ENCODE measurements at regions not wholly inside any gene's neighbourhood (a gene's known extent, or its start where the extent isn't known, plus 50 kb on each side); places are given as distances from the start of the nearest gene placed in this dataset.

DNA sequence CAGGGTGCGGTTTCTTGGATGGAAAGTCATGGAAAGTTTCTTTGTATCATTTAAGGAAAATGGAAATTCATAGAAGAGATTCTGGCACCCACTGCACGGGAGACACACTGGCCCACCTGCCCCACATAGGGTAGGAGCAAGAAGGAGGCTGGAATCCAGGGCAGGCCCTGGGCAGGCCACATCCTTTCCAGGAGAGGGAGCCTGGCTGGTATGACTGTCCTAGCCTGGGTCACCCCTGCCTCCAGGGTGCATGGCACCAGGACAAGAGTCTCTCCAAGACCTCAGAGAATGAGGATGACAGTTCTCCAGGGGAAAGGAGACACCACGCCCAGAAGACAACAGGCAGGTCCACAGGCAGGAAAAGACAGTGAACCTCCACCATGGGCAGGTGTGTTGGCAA is 297.2 kb downstream of the TCERG1L start:
- DNase-seq, result no peak

DNA sequence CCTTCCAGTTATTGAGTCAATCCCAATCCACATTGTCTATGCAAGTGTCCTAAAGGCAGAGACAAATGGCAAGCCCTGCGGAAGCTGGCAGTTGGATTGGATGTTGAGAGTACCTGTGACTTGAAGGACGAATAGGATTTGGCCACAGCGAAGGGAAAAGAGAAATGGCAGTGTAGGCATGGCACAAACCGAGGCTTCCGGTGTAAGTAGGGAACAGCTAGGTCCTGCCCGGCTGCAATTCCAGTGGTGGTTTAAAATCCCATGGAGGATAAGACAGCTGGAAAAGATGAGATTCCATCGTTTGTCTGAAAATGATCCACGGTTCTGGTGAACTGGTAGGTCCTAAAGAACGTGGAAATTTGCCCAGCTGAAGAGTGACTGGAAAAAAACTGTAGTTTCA is 296.2 kb downstream of the TCERG1L start:
- no peak for DNase-seq

DNA sequence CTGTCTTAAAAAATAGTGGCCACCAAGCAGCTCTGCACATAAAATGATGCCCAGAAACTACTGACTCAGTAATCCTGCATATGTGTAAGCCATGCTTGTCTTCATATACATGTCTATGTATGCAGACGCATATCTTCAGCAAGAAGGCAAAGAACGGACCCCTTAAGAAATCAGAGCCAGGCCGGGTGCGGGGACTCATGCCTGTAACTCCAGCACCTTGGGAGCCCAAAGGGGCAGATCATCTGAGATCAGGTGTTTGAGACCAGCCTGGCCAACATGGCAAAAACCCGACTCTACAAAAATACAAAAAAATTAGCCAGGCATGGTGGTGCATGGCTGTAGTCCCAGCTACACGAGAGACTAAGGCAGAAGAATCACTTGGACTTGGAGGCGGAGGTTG is 295.0 kb downstream of the TCERG1L start:
- no peak for DNase-seq

- no peak for DNase-seq
These were observed 293.8 kb downstream of the TCERG1L start for GRCh38 chr10:131017566-131018285.

DNA sequence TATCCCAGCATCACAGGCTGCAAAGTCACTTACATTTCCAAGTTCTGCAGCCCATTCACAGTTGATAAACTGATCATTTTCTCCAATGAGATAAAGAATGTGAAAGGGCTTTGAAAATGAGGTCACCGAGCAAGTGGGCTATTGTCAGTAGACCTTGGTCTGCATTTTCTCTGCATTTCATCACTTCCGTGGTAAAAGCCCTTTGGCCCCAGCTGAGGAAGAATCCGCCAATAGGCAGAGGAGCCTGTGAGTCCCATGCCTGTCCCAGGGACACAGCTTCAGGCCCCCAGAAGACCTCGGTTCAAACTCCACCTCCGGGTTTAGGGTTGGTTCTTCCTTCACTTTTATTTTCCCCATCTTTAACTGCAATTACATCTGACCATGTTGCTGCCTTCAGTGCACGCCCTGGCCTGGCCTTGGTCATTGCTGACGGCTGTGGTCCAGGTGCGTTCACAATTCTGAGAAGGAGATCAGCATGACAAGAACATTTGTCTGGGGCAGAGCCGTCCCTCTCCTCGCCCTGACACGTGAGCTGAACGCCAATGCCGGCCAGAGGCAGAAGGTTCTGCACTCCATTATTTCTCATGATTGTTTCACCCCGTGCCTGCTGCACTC is 292.5 kb downstream of the TCERG1L start:
- no peak for DNase-seq

- no peak for DNase-seq
These were observed 291.8 kb downstream of the TCERG1L start for GRCh38 chr10:131019696-131020095.

- no peak for DNase-seq
These were observed 290.7 kb downstream of the TCERG1L start for GRCh38 chr10:131020775-131021174.

GRCh38 chr10:131021246-131021895 is 290.1 kb downstream of the TCERG1L start:
- no peak for DNase-seq

GRCh38 chr10:131021969-131022368 is 289.6 kb downstream of the TCERG1L start:
- DNase-seq, result no peak

- DNase-seq, result no peak
These were observed 289.2 kb downstream of the TCERG1L start for GRCh38 chr10:131022369-131022768.

DNA sequence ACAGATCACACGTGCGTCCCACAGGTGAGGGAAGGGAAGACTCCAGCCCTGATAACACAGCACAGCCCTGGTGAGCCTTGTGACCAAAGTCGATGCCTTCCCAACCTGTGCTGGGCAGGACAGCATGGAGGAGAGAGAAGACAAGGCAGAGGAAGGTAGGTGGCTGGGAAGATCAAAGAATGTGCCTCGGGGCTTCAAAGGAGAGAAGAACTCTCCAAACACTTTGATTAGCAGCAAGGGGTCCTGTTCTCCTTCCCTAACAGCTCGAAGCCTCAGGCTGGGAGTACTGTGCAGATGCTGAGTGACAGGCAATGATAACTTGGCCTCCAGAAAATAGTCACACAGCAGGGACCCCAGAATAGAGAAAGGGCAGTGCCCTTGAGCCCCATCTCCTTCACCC is 288.5 kb downstream of the TCERG1L start:
- no peak for DNase-seq

DNA sequence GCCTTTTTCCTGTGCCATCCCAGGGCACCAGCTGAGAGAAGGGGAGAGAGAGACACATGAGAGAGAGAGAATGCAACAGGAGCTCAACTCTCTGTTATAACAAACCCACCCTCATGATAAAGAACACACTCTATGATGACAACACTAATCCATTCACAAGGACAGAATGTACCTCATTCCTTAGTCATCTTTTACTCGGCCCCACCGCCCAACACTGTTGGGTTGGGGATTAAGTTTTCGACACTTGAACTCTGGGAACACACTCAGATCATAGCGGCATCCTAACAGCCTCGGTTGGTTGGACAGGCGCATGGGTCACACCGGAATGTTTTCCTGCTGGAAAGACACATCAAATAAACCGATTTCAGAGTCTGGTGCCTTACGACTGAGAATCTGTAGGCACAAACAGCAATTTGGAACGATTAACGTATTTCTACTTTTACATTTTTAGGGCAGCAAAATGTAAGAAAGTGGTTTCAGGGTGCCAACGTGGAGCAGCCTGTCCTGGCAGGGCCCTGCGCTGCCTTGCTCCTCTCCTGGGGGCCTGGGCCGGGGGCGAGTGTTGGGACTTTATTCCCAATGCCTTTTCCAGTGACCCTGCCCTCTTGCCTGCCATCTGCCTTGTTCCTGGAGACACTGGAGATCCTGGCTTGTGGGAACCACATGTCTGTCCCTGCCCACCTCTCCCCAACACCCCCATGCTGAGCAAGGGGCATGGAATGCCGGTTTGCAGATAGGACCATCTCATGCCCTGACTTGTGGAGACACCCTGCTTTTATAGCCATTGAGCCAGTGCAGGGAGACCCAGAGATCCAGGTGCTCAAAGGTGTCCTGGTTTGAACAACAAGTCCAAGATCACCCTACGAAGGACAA is 287.0 kb downstream of the TCERG1L start:
- DNase-seq, result no peak

DNA sequence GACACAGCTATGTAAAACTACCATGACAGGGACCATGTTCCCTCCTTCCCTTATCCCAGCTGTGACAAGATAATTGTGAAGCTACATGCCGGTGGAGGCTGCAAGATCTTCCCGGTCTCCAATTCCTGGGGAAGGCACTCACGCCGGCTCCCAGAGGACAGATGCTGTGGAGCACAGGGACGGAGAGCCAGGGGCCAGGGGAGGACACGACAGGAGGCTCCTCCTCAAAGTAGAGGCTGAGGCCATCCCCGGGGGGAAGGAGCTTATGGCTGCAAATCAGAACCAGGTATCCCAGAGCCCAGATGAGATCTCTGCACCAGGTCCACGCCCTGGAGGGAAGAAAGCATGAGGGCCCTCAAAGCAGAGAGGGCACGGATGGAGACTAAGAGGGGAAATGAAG is 286.2 kb downstream of the TCERG1L start:
- no peak for DNase-seq

GRCh38 chr10:131027256-131027655 is 284.3 kb downstream of the TCERG1L start:
- no peak for DNase-seq

DNA sequence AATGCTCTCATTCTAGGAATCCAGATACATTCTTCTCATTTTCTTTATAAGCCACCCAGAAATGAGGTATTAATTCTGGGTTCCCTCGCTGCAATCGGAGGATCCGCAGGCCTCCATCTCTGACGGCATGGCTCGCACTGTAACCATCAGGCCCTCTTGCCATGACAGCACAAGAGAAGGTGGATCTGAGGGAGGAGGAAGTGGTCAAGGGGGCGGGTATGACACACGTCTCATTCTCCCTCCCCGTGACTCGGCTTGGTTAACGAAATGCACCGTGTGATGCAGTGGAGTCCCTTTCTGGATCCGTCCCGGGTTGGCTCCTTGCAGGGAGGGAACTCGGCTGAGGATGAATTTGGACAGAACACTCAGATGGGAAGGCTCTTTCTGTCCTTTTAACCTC is 280.2 kb downstream of the TCERG1L start:
- no peak for DNase-seq

DNA sequence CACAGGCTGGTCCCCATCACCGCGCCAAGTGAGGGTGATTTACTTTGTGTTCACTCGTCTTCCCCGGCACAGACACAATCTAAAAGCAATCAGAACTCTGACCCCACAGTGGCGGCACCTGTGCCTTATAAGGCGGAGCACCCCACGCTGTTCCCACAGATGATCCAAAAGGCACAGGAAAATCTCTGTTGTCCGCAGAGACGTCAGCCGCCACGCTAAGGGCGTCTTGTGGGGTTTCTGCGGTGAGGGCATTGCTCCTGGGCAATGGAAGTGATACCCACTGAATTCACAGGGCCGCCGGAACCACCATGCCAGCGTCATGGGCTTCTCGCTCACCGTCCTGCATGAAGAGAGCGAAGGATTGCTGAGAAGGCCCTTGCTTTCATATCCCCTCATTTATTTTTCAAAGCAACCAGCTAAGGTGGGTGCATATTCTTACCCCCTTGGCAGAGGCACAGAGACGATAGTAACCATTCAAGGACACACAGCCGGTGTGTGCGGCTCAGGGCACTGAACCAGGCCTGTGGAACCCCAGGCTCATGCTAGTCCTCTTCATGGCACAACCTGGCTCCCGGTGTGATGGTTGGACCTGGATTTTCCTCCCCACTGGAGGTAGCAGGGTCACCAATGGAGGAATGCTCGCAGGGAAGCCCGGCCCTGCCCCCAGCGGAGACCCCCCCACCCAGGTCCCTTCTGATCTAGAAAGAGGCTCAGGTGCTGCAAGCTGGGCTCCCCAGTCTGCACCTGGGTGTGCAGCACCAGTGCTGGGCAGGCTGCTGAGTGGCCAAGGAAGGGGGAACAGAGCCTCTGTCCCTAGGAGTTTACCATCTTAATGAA is 279.0 kb downstream of the TCERG1L start:
- DNase-seq, result no peak

DNA sequence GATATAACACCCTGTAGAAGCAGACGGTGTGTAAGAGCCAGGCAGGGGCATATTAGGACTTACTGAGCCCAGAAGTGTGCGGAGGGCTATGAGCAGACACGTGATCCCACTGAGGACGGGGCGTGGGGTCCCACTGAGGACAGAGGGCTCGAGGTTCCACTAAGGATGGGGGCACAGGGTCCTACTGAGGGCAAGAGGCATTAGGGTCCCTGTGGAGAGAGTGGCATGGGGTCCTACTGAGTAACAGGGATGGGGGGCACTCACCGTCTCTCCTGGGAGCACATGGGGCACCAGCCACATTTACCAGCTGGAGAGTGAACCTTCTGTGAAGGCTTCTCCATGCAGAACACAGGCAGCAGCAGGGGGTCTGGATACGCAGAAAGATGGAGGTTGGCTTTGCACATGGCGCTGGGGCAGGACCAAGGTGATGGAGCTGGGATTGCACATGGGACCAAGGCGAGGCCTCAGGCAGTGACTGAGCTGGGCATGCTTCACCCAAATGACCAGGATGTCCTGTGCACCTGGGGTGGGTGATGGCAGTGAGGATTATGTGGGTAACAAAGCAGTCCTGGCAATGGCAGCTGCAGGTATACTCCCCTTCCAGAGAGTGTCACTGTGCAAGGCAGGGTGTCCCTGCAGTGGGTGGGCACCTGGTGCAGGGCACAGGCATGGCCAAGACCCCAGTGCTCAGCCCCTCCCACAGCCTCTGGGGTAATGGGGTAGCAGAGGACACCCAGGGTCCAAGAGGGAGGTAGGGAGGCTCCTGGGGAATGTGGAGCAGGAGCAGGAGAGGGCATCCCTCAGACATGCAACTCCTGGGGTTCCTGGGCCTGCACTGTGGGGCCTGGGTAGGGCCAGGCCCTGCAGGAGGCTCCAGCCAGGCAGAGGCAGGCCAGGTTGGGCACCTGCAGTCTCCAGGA is 278.1 kb downstream of the TCERG1L start:
- DNase-seq, result no peak

- no peak for DNase-seq
These were observed 277.1 kb downstream of the TCERG1L start for GRCh38 chr10:131034451-131034850.

DNA sequence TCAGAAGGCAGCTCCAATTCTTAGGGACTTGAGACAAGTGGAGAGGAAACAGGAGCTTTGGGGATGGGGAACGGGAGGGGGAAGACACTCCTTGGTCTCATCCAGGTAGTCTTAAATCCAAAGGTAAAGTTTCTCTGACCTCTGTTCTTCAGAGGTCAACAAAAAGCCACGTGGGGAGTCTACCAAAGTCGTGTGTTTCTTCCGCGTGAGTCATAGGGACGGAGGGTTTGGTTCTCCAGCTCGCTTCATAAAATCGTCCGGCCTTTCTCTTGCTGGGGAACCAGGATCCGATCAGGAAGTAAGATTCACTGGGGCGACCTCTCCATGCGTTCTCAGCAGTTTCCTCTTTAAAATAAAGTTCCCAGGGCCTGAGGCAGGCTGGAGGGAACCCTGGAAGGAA is 275.7 kb downstream of the TCERG1L start:
- no peak for DNase-seq

DNA sequence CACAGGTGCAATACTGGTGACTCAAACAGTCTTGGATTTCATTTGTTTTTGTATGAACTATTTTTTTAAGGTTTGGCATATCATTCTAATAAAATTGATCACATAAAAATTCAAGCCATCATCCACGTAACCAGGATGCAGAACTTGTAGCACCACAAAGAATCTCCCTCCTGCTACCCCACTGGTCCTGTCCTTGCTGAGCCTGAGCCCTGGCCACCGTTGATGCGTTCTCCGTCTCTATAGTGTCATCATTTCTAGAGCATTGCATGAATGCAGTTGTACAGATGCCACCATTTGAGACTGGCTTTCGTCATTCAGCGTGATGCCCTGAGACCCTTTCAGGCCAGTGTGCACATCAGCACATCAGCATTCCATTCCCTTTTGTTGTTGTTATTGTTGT is 273.5 kb downstream of the TCERG1L start:
- no peak for DNase-seq

DNA sequence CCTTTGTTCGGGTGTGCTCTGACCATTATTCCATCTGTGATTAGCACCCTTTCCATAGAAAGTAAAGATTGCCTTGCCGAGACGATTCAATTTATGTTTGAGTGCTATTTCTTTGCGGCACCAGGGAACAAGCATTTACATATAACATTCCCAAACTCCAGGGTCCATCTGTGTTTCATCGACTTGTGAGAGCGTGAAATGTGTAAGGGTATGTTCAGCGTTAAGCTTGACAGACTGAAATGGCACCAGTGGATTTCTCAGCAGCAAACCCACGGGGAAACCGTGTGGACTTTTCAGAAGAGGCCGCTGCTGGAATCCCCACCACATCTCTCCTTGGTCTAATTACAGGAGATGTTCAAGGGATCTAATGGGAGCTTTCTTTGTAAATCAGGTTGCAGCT is 270.5 kb downstream of the TCERG1L start:
- DNase-seq, result no peak

Measured in CD4-positive, alpha-beta T cell treated with Interleukin-15 for 1 hour (primary cell).